GM23248 (cell line): ENCODE measurements at regions not wholly inside any gene's neighbourhood (a gene's known extent, or its start where the extent isn't known, plus 50 kb on each side); places are given as distances from the start of the nearest gene placed in this dataset.

ENCODE experiments used
- DNase-seq: peaks from one replicate; pipeline ENCODE4 v3.0.0-alpha.2; 2015
- H2AFZ ChIP-seq: fragments of 200-600 bp; sonication (generic); 2 replicates; pipeline ENCODE4 v1.6.1; 2016; ENCODE audit warnings: antibody characterized with exemption
- H3F3A ChIP-seq: fragments of 200-600 bp; sonication (generic); 2 replicates; pipeline ENCODE4 v1.6.1; 2016; ENCODE audit warnings: mild to moderate bottlenecking, antibody characterized with exemption, mixed run types; ENCODE audit not compliant: insufficient read depth
- H3K27ac ChIP-seq: fragments of 200-600 bp; sonication (generic); 2 replicates; pipeline ENCODE4 v1.5.1; 2016; ENCODE audit warnings: mild to moderate bottlenecking
- H3K27me3 ChIP-seq: fragments of 200-600 bp; sonication (generic); replicated peaks from 2 replicates; pipeline ENCODE4 v1.6.1; 2016; ENCODE audit warnings: mild to moderate bottlenecking; ENCODE audit not compliant: insufficient read depth
- H3K36me3 ChIP-seq: fragments of 200-600 bp; sonication (generic); 2 replicates; pipeline ENCODE4 v1.6.1; 2016; ENCODE audit warnings: low read depth, mild to moderate bottlenecking
- H3K4me1 ChIP-seq: fragments of 200-600 bp; sonication (generic); 2 replicates; pipeline ENCODE4 v1.6.1; 2016; ENCODE audit warnings: mild to moderate bottlenecking; ENCODE audit not compliant: insufficient read depth
- H3K4me2 ChIP-seq: fragments of 200-600 bp; sonication (generic); one replicate; pipeline ENCODE4 v1.6.1; 2016; ENCODE audit warnings: mild to moderate bottlenecking; ENCODE audit not compliant: unreplicated experiment
- H3K4me3 ChIP-seq: fragments of 200-600 bp; sonication (generic); 2 replicates; pipeline ENCODE4 v1.5.1; 2016; ENCODE audit warnings: mild to moderate bottlenecking
- H3K79me2 ChIP-seq: fragments of 200-600 bp; sonication (generic); 2 replicates; pipeline ENCODE4 v1.6.1; 2016; ENCODE audit warnings: mild to moderate bottlenecking; ENCODE audit not compliant: insufficient read depth
- H3K9ac ChIP-seq: fragments of 200-600 bp; sonication (generic); 2 replicates; pipeline ENCODE4 v1.6.1; 2016; ENCODE audit warnings: mild to moderate bottlenecking
- H3K9me2 ChIP-seq: fragments of 200-600 bp; sonication (generic); 2 replicates; pipeline ENCODE4 v1.6.1; 2016; ENCODE audit warnings: mixed run types, mild to moderate bottlenecking, moderate library complexity; ENCODE audit not compliant: insufficient read depth
- H3K9me3 ChIP-seq: fragments of 200-600 bp; sonication (generic); one replicate; pipeline ENCODE4 v1.6.1; 2017; ENCODE audit warnings: low read depth
- H4K20me1 ChIP-seq: fragments of 200-600 bp; sonication (generic); 2 replicates; pipeline ENCODE4 v1.6.0; 2016; ENCODE audit not compliant: insufficient read depth
- EZH2 ChIP-seq: fragments of 200-600 bp; sonication (generic); IDR thresholded peaks from 2 replicates; pipeline ENCODE4 v1.6.1; 2018; ENCODE audit warnings: antibody characterized with exemption, mild to moderate bottlenecking; ENCODE audit not compliant: insufficient read depth, poor library complexity, severe bottlenecking
- EZH2phosphoT487 ChIP-seq: fragments of 200-600 bp; sonication (generic); IDR thresholded peaks from 2 replicates; pipeline ENCODE4 v1.6.1; 2018; ENCODE audit warnings: antibody characterized with exemption, moderate library complexity, mild to moderate bottlenecking, low read depth; ENCODE audit not compliant: insufficient read depth
- WGBS, 2 experiments: methylation state at CpG; one replicate each; pipeline ENCODE4 v1.1.6; 2015 to 2017; ENCODE audit warnings: low lambda C conversion rate in 2 of 2, low coverage in 1 of 2; ENCODE audit errors: missing lambda C conversion rate in 2 of 2; 5-methylcytosine and 5-hydroxymethylcytosine counted together
- in situ Hi-C: fragments of 300-500 bp; cut with MboI; formaldehyde crosslinking; loops from 2 replicates; pipeline ENCODE4 v1.15.0; 2020

DNA sequence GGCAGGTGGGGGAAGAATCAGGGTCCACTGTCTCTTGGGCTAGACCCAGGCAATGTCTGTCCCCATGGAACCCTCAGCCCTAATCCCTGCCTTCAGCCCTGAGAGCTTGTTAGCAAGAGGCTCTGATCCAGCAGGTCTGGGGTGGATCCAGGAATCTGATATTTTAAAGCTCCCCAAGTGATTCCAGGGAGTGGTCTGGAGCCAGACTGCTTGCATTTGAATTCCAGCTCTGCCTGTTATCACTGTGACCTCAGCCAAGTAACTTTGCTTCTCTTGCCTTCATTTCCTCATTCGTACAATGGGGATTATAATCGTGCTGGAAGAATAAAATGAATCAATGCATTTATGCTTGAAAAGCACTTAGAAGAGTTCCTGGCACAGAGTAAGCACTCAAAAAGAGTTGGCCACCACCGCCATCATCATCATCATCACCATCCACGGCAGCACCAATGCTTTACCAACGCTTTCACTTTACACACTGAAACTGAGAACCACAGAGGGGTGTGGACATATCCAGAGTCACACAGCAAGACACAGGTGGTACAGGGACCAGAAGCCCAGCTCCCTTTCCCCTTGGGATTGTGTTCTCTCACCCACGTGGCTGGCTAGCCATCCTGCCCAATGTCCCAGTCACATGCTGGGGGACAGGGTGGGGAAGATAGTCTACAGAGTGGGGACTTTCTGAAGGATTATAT is 75.7 kb upstream of the RALY start:
- in situ Hi-C loops = no loop called here
- WGBS, 2 experiments = 55 to 57% methylated on average over 6 of the region's 6 CpGs
- Histone ChIP-seq H3K9ac (no peak overlapping the region), H2AFZ (no peak overlapping the region), H3K4me1 (no peaks in the 10 kb centered on the region; the same call in 1 of the 2 replicates), H4K20me1 (no peaks in the 10 kb centered on the region), H3K9me3 (no peaks in the 10 kb centered on the region), H3F3A (no peaks in the 10 kb centered on the region; the same call in 1 of the 2 replicates), H3K27me3 (no peaks in the 10 kb centered on the region; the same call in 1 of the 2 replicates), H3K79me2 (no peaks in the 10 kb centered on the region), H3K27ac (no peak overlapping the region), H3K9me2 (no peaks in the 10 kb centered on the region), H3K4me2 (no peak overlapping the region), H3K4me3 (no peak overlapping the region), H3K36me3 (no peaks in the 10 kb centered on the region)
- DNase-seq = no peak
- TF ChIP-seq EZH2phosphoT487 (no peak), EZH2 (no peak)

DNA sequence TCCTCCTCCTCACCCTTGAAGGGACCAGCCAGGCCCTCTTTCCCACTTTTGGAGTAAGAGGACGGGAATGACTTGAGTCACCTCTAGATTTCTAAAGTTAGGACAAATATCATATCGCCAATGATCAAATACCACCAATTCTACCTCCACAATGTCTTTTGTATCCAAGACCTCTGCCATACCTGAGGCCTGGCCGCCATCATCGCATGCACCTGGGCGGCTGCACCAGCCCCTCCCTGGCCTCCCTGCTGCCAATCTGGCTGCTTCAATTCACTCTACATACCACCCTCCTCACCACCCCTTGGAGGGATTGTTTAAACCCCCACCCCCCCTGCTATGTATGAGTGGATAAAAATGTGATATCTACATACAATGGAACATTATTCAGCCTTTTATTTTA is 75.0 kb upstream of the RALY start:
- Histone ChIP-seq H4K20me1 (no peaks in the 10 kb centered on the region; the same call in 1 of the 2 replicates), H3K27ac (no peak overlapping the region), H2AFZ (no peak overlapping the region), H3K9me3 (no peaks in the 10 kb centered on the region), H3F3A (no peaks in the 10 kb centered on the region; the same call in 1 of the 2 replicates), H3K27me3 (no peaks in the 10 kb centered on the region; the same call in 1 of the 2 replicates), H3K36me3 (no peaks in the 10 kb centered on the region), H3K79me2 (no peaks in the 10 kb centered on the region), H3K4me3 (no peak overlapping the region), H3K4me1 (no peaks in the 10 kb centered on the region; the same call in 1 of the 2 replicates), H3K9me2 (no peaks in the 10 kb centered on the region), H3K9ac (no peak overlapping the region), H3K4me2 (no peak overlapping the region)
- DNase-seq = no peak
- TF ChIP-seq EZH2 (no peak), EZH2phosphoT487 (no peak)
- WGBS, 2 experiments = 80 to 88% methylated on average over 5 of the region's 5 CpGs
- in situ Hi-C loops = no loop called here

DNA sequence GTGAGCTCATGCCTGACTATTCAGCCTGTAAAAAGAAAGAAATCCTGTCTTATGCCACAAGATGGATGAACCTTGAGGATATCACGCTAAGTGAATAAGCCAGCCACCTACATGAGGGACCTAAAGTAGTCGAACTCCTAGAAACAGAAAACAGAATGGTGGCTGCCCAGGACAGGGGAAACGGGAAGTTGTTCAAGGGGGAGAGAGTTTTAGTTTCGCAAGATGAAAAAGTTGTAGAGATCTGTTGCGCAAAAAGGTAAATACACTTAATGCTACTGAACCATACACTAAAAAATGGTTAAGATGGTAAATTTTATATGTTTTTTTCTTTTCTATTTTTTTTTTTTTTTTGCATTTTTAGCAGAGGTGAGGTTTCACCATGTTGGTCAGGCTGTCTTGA is 74.1 kb upstream of the RALY start:
- Histone ChIP-seq H3K27me3 (no peaks in the 10 kb centered on the region; the same call in 1 of the 2 replicates), H3K9me2 (no peaks in the 10 kb centered on the region), H4K20me1 (no peaks in the 10 kb centered on the region; the same call in 1 of the 2 replicates), H3K9me3 (no peaks in the 10 kb centered on the region), H3K9ac (no peak overlapping the region), H3K4me3 (no peak overlapping the region), H3F3A (no peaks in the 10 kb centered on the region; the same call in 1 of the 2 replicates), H2AFZ (no peak overlapping the region), H3K36me3 (no peaks in the 10 kb centered on the region), H3K79me2 (no peaks in the 10 kb centered on the region), H3K4me1 (no peaks in the 10 kb centered on the region; the same call in 1 of the 2 replicates), H3K27ac (no peak overlapping the region), H3K4me2 (no peak overlapping the region)
- 78 to 82% methylated on average over 5 of the region's 5 CpGs for WGBS, 2 experiments
- no peak for DNase-seq
- in situ Hi-C loops = no loop called here
- TF ChIP-seq EZH2phosphoT487 (no peak), EZH2 (no peak)

DNA sequence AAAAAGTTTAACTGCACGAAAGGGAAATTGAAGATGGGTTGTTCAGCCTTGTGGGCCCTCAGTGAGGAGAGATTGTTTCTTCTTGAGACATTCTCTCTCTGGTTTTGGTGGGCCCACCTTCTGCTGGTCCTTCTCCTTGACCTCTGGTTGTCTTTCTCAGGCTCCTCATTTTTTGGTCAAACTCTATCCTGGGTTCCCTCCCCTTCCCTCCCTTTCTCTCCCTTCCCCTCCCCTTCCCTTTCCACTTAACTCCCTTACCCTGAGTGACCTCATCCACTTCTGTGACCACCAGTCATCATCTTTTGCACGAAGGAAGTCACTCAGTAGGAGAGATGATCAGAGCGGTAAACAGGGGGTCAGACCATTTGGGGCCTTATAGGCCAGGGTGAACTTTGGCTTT is 71.5 kb upstream of the RALY start:
- DNase-seq = no peak
- Histone ChIP-seq H3K79me2 (no peaks in the 10 kb centered on the region), H3K9ac (no peak overlapping the region), H3K36me3 (no peaks in the 10 kb centered on the region), H2AFZ (no peak overlapping the region), H3K4me1 (peaks cover 10% of the 10 kb centered on the region; the same call in 1 of the 2 replicates), H4K20me1 (no peaks in the 10 kb centered on the region; the same call in 1 of the 2 replicates), H3K4me2 (no peak overlapping the region), H3K27ac (no peak overlapping the region), H3K4me3 (no peak overlapping the region), H3K9me2 (no peaks in the 10 kb centered on the region), H3K9me3 (no peaks in the 10 kb centered on the region), H3F3A (no peaks in the 10 kb centered on the region), H3K27me3 (no peaks in the 10 kb centered on the region; the same call in 1 of the 2 replicates)
- in situ Hi-C loops = no loop called here
- no peak for TF ChIP-seq EZH2phosphoT487
- no peak for TF ChIP-seq EZH2
- 73 to 77% methylated on average over 3 of the region's 3 CpGs for WGBS, 2 experiments
